Activated CD8-positive, alpha-beta memory T cell treated with anti-CD3 and anti-CD28 coated beads, Interleukin-2, amount 50 U/mL, for 4 hours (primary cell): ENCODE measurements at regions not wholly inside any gene's neighbourhood (a gene's known extent, or its start where the extent isn't known, plus 50 kb on each side); places are given as distances from the start of the nearest gene placed in this dataset.
"Not testable (repeated sequence)": the region's sequence is repeated elsewhere in the genome, so short reads cannot be mapped to it uniquely, and the experiment has no call there.

ENCODE experiments used
- DNase-seq: peaks from one replicate; pipeline ENCODE4 v3.0.0-alpha.2; 2020

- DNase-seq = no peak
Observed at GRCh38 chr9:107809871-107810460, 320.4 kb upstream of the KLF4 start.

DNA sequence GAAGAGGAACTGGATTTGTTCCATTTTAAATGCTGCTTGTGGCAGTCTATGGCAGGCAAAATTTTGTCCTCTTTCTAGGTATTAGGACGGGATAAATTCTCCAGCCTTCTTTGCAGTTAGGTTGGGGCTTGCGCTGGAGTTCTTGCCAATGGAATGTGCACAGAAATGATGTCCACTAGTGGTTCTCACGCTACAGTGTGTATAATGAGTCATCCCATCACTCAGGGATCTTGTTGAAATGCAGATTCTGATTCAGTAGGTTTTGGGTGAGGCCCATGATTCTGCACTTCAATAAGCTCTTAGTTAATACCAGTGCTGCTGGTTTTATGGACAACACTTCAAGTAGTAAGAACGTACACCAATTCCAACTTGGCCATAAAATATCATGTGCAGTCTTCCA, 317.6 kb upstream of the KLF4 start:
- DNase-seq = no peak

DNA sequence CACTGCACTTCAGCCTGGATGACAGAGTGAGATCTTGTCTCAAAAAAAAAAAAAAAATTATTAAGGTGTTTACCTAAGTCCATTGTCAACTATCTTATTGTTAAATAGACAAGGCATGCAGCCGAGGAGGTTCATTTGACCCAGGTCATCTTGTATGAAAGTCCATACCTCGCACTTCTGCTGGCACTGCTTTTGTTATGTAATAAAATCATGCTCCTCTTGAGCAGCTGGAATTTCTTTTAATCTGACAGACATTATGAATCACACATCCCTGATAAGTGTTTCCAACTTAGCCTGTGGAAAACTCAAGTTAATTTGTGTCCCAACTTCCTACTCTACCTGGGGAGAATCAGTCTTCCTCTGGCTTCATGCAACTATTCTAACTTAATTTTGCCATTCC, 315.6 kb upstream of the KLF4 start:
- DNase-seq = no peak

DNA sequence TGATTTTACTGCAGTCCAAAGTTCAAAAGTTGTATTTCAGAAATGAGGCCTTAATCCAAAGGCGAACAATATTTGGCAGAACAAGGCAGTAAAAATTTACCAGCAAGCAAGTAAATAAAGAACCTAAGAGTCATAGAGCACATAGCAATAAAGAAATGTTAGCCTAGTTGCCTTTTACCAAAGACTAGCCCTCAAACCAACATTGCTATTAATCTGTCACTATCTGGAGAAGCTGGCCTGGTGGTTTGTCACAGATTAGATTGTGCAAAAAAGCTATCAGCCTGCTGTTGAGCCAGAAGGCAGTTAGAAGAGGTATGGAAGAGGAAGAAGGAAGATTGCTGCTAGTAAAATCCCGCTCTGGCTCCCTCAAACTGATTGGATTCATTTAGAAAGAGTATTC, 304.7 kb upstream of the KLF4 start:
- no peak for DNase-seq

DNA sequence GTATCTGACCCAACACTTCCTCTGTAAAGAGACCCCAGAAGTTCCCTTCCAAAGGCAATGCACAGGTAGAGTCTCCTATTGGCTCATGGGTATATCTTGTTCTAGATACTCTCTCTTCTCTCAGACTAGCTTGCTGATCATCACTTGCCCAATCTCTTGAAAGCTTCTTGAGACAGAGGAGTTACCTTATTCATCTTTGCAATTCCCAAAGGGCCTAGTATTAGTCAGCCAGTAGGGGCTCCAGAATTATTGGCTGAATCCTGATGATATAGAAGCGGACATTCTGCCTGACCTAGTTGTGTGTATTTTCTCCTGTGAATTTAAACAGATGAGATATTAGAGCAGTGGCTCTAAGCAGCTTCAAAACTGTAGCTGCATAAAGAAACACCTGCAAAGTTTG, 304.0 kb upstream of the KLF4 start:
- no peak for DNase-seq

DNA sequence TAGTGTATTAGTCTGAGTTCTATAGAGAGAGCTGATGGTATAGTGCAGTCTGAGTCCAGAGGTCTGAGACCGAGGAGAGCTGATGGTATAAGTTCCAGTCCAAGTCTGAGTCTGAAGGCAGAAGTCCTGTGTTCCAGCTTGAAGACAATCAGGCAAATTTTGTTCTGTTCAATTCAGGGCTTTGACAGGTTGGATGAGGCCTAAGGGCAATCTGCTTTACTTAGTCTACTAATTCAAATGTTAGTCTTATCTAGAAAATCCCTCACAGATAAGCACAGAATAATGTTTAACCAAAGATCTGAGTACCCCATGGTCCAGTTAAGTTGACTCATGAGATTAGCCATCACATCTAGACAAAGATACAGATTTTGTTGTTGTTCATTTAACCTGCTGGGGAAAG, 303.0 kb upstream of the KLF4 start:
- no peak for DNase-seq

GRCh38 chr9:107792006-107792405, 302.4 kb upstream of the KLF4 start:
- DNase-seq = no peak

DNA sequence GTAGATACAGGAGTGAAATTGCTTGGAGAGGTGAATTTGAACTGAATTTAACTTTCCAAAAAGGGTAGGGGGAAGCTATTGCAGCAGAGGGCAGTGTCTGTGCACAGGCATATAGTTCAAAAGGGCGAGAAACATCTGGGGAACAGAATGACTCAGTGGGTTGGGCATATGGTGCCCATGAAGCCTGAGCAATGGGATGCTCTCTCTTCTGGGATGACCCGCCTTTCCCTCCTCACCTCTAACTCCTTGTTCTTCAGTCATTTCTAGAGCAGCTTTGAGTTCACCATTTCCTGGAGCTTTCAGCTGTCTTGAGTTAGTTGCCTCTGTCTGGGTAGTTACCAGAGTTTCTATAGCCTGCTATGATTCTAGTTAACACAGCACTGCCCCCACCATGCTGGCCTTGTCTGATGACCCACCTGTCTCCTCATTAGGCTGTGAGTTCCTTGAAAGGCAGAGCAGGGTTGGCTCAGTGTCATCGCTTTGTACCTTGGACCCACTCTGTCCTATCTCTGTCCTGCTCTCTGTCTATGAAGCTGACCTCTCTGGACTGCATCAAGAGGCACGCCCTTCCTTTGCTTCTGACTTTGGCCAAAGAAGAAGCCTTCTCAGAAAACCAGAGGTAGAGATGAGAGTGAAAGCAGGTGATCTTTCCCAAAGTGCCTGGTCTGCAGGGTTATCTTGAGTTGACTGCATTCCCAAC, 299.6 kb upstream of the KLF4 start:
- DNase-seq = no peak

DNA sequence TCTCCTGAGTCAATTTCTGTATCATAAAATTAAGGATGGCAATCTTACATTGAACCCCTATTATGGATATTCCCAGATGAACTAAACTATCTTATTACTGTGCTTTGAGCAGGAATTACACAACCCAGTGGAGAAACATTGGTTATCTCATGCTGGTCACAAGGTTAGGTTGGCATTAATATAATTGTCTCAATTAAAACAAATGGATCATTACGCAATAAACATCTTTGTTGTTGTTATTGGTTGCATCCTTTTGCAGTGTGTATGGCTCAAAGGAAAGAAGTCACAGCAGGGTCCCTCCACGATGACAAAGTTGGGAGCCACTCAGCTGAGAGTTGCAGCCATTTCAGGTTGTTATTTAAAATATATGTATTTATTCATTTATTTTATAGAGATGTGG, 297.0 kb upstream of the KLF4 start:
- DNase-seq = no peak

DNA sequence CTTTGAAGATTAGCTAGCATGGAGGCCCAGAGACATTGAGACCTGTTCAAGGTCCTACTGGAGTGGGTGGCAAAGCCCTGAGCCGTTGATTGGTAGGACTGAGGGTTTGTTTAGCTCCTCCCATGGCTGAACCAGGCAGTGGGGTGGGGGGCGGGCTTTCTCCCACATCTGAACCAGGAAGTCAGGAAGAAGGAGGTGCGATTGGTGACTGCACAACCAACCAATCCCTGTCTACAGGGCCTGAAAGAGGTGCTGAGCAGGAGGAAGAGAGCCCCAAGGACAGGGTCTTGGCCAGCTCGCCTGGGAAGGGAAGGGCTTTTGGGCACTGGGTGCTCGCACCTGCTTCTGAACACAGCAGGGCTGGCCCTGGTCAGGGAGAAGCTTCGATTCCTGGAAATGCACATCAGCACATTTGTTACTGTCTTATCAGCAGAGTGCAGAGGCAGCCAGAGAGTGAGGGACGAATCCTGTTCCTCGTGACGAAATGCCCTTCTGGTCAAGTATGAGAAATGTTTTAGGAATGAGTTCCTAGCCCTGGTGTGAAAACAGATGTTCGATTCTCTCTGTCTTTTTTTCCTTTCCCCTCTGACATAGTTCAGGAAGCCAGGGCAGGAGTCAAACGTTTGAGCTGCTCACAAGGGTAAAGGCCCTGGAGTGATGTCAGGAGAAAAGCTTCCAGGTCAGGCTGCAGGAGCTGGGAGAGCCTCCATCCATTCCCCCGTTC, 294.8 kb upstream of the KLF4 start:
- no peak for DNase-seq

- DNase-seq = no peak
Observed at GRCh38 chr9:107782789-107783188, 293.2 kb upstream of the KLF4 start.

- no peak for DNase-seq
Observed at GRCh38 chr9:107782381-107782780, 292.8 kb upstream of the KLF4 start.

DNA sequence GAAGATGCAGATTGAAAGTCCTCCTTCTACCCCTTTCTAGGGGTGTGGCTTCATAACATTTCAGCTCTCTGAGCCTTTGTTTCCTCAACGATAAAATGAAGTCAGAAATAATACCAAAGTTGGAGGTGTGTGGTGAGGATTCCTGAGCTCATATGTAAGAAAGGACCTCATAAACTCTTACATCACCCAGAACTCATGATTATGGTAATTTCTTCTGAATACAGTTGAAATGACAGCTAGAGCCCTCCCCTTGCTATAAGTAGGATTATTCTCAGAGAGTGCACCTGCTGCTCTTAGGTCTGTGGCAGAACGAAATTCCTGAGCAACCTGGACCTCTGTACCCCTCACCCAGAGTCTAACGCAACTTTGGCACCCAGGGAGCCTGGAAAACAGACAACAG, 291.4 kb upstream of the KLF4 start:
- DNase-seq = no peak

DNA sequence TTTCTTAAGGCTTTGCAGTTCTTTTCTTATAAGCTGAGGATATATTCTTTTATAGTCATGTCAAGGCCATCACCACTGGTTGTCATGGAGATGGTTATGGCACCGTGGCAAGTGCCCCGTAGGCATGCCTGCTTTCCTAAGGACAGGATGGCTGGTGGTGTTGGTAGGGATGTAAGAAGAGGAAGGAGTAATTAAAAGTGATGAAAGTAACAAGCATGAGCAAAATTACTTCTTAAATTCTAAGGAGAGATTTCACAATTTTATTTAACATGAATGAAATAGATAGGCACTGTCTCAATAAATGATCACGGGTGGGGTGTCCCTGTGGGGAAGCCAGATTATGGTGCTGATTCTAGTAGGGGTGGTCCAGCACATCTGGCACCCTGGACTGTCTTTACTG, 290.2 kb upstream of the KLF4 start:
- no peak for DNase-seq

DNA sequence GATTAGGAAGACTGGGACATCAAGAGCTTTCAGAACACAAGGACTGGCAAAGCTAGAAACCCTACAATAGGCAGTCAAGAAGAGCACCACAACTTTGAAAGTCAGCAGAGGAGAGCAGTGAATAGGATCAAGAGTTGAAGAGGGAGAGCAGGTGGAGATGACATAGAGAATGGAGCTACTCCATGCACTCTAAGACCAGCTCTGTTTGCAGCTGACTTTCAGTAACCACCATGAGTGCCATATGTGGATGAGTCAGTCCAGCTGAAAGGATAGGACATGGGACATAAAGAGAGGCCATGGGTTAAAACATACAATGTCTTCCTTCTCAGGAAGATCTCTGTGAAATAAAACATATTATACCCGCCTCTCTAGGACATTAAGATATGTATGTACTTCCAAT, 289.1 kb upstream of the KLF4 start:
- DNase-seq = no peak

DNA sequence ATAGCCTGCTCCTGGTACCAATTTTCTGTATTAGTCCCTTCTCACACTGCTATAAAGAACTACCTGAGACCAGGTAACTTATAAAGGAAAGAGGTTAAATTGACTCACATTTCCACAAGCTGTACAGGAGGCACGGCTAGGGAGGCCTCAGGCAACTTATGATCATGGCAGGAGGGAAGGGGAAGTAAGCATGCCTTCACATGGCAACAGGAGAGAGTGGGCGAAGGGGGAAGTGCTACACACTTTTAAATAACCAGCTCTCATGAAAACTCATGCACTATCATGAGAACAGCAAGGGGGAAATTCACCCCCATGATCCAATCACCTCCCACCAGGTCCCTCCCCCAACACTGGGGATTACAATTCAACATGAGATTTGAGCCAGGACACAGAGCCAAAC, 284.5 kb upstream of the KLF4 start:
- not testable (repeated sequence) for DNase-seq

- no peak for DNase-seq
Observed at GRCh38 chr9:107772988-107773387, 283.4 kb upstream of the KLF4 start.

DNA sequence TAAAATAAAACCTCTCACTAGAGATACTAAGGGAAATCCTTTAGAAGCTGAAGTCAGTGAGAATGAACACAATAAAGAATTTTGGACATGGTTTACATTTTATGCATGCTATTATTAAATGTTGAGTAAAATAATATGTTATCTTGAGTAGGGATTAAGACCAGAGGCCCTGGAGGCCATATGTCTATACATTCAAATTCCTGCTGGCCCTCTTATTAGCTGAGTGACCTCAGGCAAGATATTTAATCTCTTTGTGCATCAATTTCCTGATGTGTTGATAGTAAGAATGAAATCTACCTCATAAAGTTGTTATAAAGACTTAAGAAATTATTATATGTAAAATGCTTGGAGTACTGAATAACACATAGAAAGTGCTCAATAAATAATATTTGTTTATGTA, 281.1 kb upstream of the KLF4 start:
- no peak for DNase-seq

- DNase-seq = no peak
Observed at GRCh38 chr9:107768224-107768623, 278.7 kb upstream of the KLF4 start.

DNA sequence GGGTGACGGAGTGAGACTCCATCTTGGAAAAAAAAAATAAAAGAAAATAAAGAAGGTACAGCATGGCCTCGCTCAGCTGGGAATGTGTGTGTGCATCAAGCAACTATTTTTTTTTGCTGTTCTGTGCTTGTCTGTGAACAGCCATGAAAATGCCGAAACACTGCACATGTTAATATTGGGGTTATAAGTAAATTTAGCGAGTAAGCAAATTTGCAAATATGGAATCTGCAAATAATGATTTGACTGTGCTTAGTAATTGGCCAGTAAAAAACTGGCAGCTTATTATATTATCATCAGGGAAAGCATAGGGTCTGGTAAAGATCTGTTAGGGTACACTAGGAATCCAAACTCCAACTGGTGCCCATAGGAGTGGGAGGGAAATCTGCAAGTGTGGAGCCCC, 278.1 kb upstream of the KLF4 start:
- no peak for DNase-seq

DNA sequence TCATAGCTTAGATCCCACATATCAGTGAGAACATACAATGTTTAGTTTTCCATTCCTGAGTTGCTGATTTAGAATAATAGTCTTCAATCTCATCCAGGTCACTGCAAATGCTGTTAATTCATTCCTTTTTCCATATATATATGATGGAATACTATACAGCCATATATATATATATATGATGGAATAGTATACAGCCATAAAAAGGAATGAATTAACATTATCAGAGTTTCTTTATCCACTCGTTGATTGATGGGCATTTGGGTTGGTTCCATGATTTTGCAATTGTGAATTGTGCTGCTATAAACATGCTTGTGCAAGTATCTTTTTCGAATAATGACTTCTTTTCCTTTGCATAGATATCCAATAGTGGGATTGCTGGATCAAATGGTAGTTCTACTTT, 273.9 kb upstream of the KLF4 start:
- DNase-seq = not testable (repeated sequence)

DNA sequence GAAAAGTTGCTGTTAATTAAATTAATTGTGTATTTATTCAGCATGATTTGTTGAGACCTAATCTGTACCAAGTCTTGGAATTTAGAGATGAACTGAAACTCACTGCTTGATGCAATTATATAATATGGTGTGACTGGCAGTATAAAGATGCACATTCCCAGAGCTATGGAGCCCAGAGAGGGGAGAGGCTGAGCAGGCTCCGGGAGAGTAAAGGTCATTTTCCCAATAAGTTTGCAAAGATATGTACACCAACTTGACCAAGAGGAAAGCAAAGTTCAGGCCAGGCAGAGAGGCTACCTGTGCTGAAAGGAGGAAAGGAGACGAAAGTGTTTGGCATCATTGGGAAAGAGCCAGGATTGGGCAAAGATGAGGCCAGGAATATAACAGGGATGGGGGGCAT, 271.7 kb upstream of the KLF4 start:
- no peak for DNase-seq

DNA sequence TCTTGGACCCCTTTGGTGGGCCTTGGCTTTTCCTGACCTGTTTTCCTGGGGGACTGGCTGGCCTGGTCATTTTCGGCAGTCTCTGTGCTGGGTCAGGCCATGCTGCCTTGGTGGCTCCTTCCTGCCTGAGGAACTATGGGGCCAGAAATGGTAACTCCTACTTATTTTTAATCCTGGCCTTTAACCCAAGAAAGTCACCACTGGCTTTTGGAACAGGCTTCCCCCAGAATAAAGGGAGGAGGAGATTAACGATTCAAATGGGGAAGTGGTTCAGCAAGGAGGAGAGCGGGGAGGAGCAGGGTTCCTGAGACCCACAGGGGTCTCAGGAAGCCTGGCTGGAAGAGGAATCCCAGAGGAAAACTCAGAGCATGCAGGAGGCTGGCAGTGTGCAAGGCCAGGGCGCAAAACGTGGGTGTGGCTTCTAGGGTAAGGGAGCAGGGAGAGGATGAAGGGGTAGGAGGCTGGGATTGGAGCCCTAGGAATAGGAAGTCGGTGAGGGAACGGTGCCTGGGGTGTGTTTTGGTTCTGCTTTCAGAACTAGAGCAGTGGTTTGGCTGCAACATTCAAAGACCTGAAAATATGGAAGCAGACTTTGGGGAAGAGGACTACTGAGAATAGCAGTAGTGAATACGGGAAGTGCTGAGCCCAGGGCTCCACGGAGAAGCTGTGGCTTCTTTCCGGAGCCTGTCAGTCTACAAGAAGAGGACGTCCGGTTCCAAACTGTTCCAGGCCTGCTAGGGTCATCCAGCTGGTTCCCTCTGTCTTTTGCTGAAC, 271.1 kb upstream of the KLF4 start:
- no peak for DNase-seq

- DNase-seq = no peak
Observed at GRCh38 chr9:107759823-107760166, 270.2 kb upstream of the KLF4 start.
